DOHH2 (cell line): ENCODE measurements at regions not wholly inside any gene's neighbourhood (a gene's known extent, or its start where the extent isn't known, plus 50 kb on each side); places are given as distances from the start of the nearest gene placed in this dataset.

Source experiments
- CTCF ChIP-seq: fragments of 200-600 bp; sonication (generic); IDR thresholded peaks from one replicate; pipeline ENCODE4 v1.5.1; 2014; ENCODE audit warnings: antibody characterized with exemption, mild to moderate bottlenecking, low read depth, low read length; ENCODE audit not compliant: poor library complexity, severe bottlenecking
- EZH2phosphoT487 ChIP-seq: fragments of 200-600 bp; sonication (generic); IDR thresholded peaks from 2 replicates; pipeline ENCODE4 v1.6.1; 2017; ENCODE audit warnings: borderline replicate concordance, mild to moderate bottlenecking, antibody characterized with exemption, low read length, moderate library complexity, mixed read lengths

DNA sequence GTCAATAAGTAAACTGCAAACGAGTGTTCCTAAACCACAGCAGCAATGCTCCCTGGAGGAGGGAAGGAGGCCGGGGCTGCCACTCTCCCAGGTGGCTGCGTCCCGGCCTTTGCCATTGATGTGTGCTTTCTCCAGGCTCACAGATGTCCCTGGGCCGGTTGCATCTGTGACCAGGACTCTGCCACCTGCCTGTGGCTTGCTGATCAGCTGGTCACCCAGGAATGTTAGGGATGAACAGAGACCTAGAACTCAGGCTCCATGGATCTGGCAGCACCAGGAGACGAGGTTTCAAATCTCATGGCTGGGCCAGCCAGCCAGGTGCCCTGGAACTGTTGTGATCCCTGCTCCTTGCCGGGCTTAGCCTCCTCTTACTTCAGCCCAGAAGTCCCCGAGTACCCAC, 65.7 kb downstream of the KLF15 start:
- TF ChIP-seq CTCF (no peak), EZH2phosphoT487 (no peak)
